GM12878 (cell line): ENCODE measurements at regions not wholly inside any gene's neighbourhood (a gene's known extent, or its start where the extent isn't known, plus 50 kb on each side); places are given as distances from the start of the nearest gene placed in this dataset.

Experiments
- ATAC-seq: fragments of 200-7000 bp; cut with Tn5 transposase; 3 replicates; pipeline ENCODE4 v1.9.1; 2020; ENCODE audit warnings: mild to moderate bottlenecking, moderate library complexity
- BruUV-seq: library from RNA; stranded (reverse); fragments of 400-500 nt; replicated peaks from 2 replicates; lab custom pipeline; 2021; lab: Mats Ljungman, UMichigan
- CTCF ChIA-PET: fragments of 300-600 bp; sonication (Branson Sonifier 250); formaldehyde crosslinking; extraction: SDS; loops from one replicate; lab custom pipeline; 2021; ENCODE audit warnings: inconsistent platforms; lab: Yijun Ruan, JAX
- POLR2A ChIA-PET: fragments of 350-600 bp; formaldehyde crosslinking; extraction: SDS; loops from one replicate; lab custom pipeline; 2021; ENCODE audit warnings: inconsistent platforms; lab: Charles Lee
- RAD21 ChIA-PET: fragments of 300-600 bp; sonication (Branson Sonifier 250); formaldehyde crosslinking; loops from one replicate; lab custom pipeline; 2023; ENCODE audit warnings: antibody characterized with exemption; ENCODE audit not compliant: unreplicated experiment; lab: Charles Lee
- SMC1A ChIA-PET: fragments of 300-600 bp; sonication (Branson Sonifier 250); formaldehyde crosslinking; loops from one replicate; lab custom pipeline; 2023; ENCODE audit not compliant: unreplicated experiment, uncharacterized antibody; lab: Charles Lee
- DNase-seq: peaks from one replicate; pipeline ENCODE4 v3.0.0-alpha.2; 2011; ENCODE audit warnings: low read depth, low spot score
- FAIRE-seq: peaks from 3 replicates; lab custom pipeline; 2011; peaks lifted over from hg19 to GRCh38; lab: Jason Lieb, UNC
- H2AFZ ChIP-seq: 2 replicates; pipeline ENCODE4 v1.6.0; 2011; ENCODE audit warnings: low read depth, low read length, control low read depth; ENCODE audit not compliant: control insufficient read depth
- H3K27ac ChIP-seq: 2 replicates; pipeline ENCODE4 v1.5.1; 2011; ENCODE audit warnings: control low read depth; ENCODE audit not compliant: control insufficient read depth, insufficient read depth
- H3K27me3 ChIP-seq, 2 experiments: replicated peaks in 1 of 2; 2 replicates each; pipeline versions ENCODE4 v1.6.0 to v1.6.1; 2011; ENCODE audit warnings: low read length in 1 of 2; ENCODE audit not compliant: control insufficient read depth in 2 of 2, insufficient read depth in 2 of 2
- H3K36me3 ChIP-seq, 2 experiments: 2 replicates each; pipeline ENCODE4 v1.5.1; 2011; ENCODE audit warnings: low read length in 1 of 2; ENCODE audit not compliant: control insufficient read depth in 2 of 2, insufficient read depth in 2 of 2
- H3K4me1 ChIP-seq: 2 replicates; pipeline ENCODE4 v1.6.1; 2011; ENCODE audit warnings: mild to moderate bottlenecking, low read length, moderate library complexity, mixed read lengths; ENCODE audit not compliant: control insufficient read depth, insufficient read depth
- H3K4me2 ChIP-seq: 2 replicates; pipeline ENCODE4 v1.6.0; 2011; ENCODE audit warnings: control low read depth; ENCODE audit not compliant: control insufficient read depth, insufficient read depth
- H3K4me3 ChIP-seq: fragments of 200-600 bp; sonication (generic); 2 replicates; pipeline ENCODE4 v1.5.1; 2016
- H3K79me2 ChIP-seq: 2 replicates; pipeline ENCODE4 v1.6.0; 2011; ENCODE audit warnings: low read length; ENCODE audit not compliant: control insufficient read depth, insufficient read depth
- H3K9ac ChIP-seq: 2 replicates; pipeline ENCODE4 v1.8.0; 2011; ENCODE audit warnings: low read length, control low read depth, mixed read lengths; ENCODE audit not compliant: control insufficient read depth, insufficient read depth
- H3K9me3 ChIP-seq: replicated peaks from 3 replicates; pipeline ENCODE4 v1.5.1; 2011; ENCODE audit warnings: mild to moderate bottlenecking, low read length; ENCODE audit not compliant: control insufficient read depth, insufficient read depth
- H4K20me1 ChIP-seq: 2 replicates; pipeline ENCODE4 v1.6.0; 2011; ENCODE audit not compliant: control insufficient read depth, insufficient read depth
- BACH1 ChIP-seq: fragments of 450-650 bp; IDR thresholded peaks from 2 replicates; pipeline ENCODE4 v1.6.1; 2017; ENCODE audit warnings: mild to moderate bottlenecking, borderline replicate concordance
- CREB1 ChIP-seq: IDR thresholded peaks from 2 replicates; pipeline ENCODE4 v1.6.1; 2012; ENCODE audit warnings: low read depth, mild to moderate bottlenecking, inconsistent platforms
- ESRRA ChIP-seq: IDR thresholded peaks from 2 replicates; pipeline ENCODE4 v1.6.1; 2012; ENCODE audit warnings: mild to moderate bottlenecking, low read length, improper control_type of control experiment
- IKZF2 ChIP-seq, 2 experiments: fragments of 450-650 bp; IDR thresholded peaks; 2 replicates each; pipeline ENCODE4 v1.6.1; 2017; ENCODE audit warnings: mild to moderate bottlenecking in 2 of 2, moderate library complexity in 2 of 2
- NBN ChIP-seq: fragments of 450-650 bp; IDR thresholded peaks from 2 replicates; pipeline ENCODE4 v1.6.1; 2016
- RAD21 ChIP-seq: IDR thresholded peaks from 2 replicates; pipeline ENCODE4 v1.6.1; 2011; ENCODE audit warnings: mild to moderate bottlenecking, low read depth, low read length, moderate library complexity; ENCODE audit not compliant: insufficient read depth
- ZNF217 ChIP-seq: fragments of 450-650 bp; IDR thresholded peaks from 2 replicates; pipeline ENCODE4 v1.6.1; 2017; ENCODE audit warnings: antibody characterized with exemption, mild to moderate bottlenecking
- ZNF24 ChIP-seq: fragments of 450-650 bp; IDR thresholded peaks from 2 replicates; pipeline ENCODE4 v1.6.1; 2017; ENCODE audit warnings: antibody characterized with exemption, mild to moderate bottlenecking
- WGBS: methylation state at CpG from one replicate; pipeline ENCODE4 v1.1.6; 2016; ENCODE audit warnings: low lambda C conversion rate; ENCODE audit not compliant: insufficient replicate concordance, insufficient coverage; ENCODE audit errors: missing lambda C conversion rate; 5-methylcytosine and 5-hydroxymethylcytosine counted together
- in situ Hi-C: fragments of 300-500 bp; cut with MboI; formaldehyde crosslinking; loops from 9 replicates; pipeline ENCODE4 v1.14.3; 2018; ENCODE audit warnings: mixed read lengths
- intact Hi-C: fragments of 100-400 bp; cut with micrococcal nuclease; formaldehyde crosslinking; loops from one replicate; pipeline ENCODE4 v1.14.2; 2022; ENCODE audit not compliant: unreplicated experiment
- TF ChIP-seq, protein P1 (sequence below): IDR thresholded peaks from 2 replicates; pipeline ENCODE4 v1.6.1; 2011; ENCODE audit warnings: low read depth, mild to moderate bottlenecking, low read length, moderate library complexity, borderline replicate concordance; ENCODE audit errors: extremely low read depth
- TF ChIP-seq, protein P2 (sequence below): IDR thresholded peaks from 2 replicates; pipeline ENCODE4 v1.6.1; 2011; ENCODE audit warnings: low read depth, low read length, improper control_type of control experiment, borderline replicate concordance

DNA sequence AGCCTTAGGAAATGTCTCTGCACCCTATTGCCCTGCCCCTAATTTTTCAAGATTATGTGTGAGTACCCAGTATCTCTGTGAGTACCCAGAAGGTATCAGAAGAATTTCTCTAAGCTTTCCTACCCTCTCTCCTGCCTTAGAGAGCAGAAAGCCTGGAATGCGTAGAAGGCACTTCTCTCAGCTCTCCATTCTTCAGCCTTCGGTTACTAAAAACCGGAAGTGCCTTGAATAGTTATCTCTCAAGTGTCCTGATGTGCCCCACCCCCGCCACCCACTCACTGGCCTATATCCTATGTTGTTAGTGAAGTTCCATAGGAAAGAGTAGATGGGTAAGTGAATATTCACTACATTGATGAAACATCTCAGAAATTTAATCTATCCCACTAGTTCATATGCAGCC lies 210.7 kb upstream of the CDH10 start:
- DNase-seq (no peak), FAIRE-seq (no peak), ATAC-seq (no peak)
- ChIA-PET CTCF (no interaction called here), POLR2A (no interaction called here), RAD21 (no interaction called here), SMC1A (no interaction called here)
- H3K9ac ChIP-seq: no peak overlapping the region
- WGBS: 22% methylated on average over 4 of the region's 4 CpGs
- TF ChIP-seq, protein P1, sequence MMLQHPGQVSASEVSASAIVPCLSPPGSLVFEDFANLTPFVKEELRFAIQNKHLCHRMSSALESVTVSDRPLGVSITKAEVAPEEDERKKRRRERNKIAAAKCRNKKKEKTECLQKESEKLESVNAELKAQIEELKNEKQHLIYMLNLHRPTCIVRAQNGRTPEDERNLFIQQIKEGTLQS: no peak
- TF ChIP-seq ESRRA (no peak), IKZF2 (IDR thresholded peaks at IDR 0.05) (no peak), ZNF217 (no peak), ZNF24 (no peak), BACH1 (no peak), RAD21 (no peak), NBN (no peak), CREB1 (no peak)
- TF ChIP-seq, protein P2, sequence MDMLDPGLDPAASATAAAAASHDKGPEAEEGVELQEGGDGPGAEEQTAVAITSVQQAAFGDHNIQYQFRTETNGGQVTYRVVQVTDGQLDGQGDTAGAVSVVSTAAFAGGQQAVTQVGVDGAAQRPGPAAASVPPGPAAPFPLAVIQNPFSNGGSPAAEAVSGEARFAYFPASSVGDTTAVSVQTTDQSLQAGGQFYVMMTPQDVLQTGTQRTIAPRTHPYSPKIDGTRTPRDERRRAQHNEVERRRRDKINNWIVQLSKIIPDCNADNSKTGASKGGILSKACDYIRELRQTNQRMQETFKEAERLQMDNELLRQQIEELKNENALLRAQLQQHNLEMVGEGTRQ: no peak
- H3K4me2 ChIP-seq: no peak overlapping the region
- no peaks in the 10 kb centered on the region for H4K20me1 ChIP-seq
- no TSS peak for BruUV-seq
- intact Hi-C loops: no loop called here
- no peak overlapping the region for H2AFZ ChIP-seq
- no peaks in the 10 kb centered on the region for H3K9me3 ChIP-seq
- H3K4me3 ChIP-seq: no peak overlapping the region
- H3K36me3 ChIP-seq: no peaks in the 10 kb centered on the region
- no peak overlapping the region for H3K27ac ChIP-seq
- H3K79me2 ChIP-seq: no peaks in the 10 kb centered on the region
- in situ Hi-C loops: no loop called here
- H3K4me1 ChIP-seq: no peaks in the 10 kb centered on the region
- no peaks in the 10 kb centered on the region for H3K27me3 ChIP-seq
